NCI-H1105 (cell line): ENCODE measurements at regions not wholly inside any gene's neighbourhood (a gene's known extent, or its start where the extent isn't known, plus 50 kb on each side); places are given as distances from the start of the nearest gene placed in this dataset.
"Not testable (repeated sequence)": the region's sequence is repeated elsewhere in the genome, so short reads cannot be mapped to it uniquely, and the experiment has no call there.

Experiments used
- DNase-seq: peaks from one replicate; lab custom pipeline; 2025; lab: John Stamatoyannopoulos, UW

DNA sequence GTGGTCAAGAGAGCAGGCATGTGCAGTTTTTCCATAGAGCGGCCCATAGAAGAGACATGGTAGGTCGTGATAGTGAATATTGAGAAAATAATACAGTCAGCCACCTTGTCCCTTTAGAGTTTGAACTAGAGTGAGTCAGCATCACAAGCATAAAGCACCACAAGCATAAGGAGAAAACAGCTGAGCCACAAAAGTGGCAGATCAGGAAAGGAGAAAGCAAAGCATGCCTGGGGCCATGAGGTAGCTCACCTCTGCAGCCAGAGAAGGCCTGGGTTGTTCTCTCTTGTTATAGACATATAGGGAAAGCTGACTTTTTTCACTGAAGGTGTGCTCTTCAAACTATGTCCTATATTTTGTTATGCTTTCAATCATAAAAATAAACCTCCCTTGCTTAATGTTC is 879.0 kb downstream of the DSC3 start:
- no peak for DNase-seq

DNA sequence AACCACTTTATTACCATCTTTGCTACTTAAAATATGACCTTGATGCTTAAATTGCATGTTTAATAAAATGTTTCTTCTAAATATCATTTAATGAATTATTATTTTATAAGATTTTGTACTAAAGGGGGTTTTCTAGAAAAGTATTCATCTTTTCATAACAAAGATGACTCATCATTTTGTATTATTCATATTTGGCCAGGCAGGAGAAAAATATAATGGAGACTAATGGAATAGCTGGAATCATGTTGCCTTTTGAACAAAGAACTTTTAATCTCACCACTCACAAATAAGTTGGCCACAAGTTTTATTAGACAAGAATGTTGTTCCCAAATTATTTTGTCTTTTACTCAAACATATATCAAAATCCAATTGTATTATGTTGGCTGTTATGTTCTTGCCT is 882.4 kb downstream of the DSC3 start:
- DNase-seq = no peak

DNA sequence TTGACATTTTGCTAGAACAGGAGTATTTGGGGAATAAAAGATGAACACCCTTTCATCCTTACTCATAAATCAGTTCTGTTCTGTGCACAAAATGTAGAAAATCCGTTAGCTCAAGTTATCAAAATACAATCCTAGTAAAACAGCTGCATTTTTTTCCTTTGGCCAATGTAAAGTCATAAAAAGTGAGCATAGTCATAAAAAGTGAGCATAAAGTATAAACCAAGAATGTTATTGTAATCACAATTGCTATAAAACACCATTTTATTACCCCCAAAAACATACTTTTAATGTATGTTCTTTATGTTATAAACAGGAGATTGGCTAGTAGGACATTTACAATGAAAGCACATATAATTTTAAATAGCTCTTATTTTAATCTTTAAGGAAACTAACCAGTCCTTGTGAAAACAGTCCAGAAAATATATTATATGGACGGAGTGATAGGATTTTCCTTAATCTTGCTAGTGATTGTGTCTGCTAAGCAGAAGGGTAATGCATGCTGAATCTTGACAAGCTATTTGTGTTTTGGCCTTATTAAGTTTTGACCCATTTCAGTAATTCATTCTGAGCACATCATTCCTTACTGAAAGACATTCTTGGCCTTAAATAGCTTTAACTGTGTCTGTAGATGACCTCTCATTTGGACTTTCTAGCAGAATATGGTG is 891.8 kb downstream of the DSC3 start:
- DNase-seq = no peak

DNA sequence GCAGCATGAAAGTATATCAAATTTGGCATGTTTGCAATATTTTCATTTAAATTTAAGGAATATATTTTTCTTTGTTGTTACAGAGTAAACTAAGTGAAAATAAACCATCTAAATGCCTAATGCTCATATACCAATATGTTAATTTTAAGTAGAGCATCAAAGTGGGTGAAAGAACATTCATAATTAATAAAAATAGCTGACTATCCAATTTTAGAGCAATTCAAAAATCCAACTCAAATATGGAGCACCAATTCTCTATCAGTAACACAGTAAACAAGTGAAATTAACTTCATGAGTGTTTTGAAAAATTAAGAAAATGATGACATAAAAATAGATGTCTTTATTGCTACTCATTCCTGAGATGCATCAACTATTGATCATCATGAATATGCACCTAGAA is 893.0 kb downstream of the DSC3 start:
- no peak for DNase-seq

DNA sequence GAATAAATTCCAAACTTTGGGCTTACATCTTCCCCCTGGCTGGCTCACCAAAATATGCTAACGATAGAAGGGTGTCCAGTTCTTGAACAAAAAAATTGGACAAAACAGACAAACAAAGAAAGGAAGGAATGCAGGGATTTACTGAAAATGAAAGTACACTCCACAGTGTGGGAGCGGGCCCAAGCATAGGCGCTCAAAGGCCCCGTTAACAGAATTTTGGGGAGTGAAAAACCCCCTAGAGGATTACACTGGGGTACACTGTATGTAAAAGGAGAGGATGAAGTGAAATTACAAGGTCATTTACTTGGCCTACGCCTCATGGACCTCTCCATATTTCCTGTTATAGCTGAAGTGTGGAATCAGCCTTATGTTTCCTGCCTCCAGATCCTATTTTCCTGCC is 899.7 kb downstream of the DSC3 start:
- no peak for DNase-seq

GRCh38 chr18:30142248-30142647 is 900.3 kb downstream of the DSC3 start:
- DNase-seq = no peak

DNA sequence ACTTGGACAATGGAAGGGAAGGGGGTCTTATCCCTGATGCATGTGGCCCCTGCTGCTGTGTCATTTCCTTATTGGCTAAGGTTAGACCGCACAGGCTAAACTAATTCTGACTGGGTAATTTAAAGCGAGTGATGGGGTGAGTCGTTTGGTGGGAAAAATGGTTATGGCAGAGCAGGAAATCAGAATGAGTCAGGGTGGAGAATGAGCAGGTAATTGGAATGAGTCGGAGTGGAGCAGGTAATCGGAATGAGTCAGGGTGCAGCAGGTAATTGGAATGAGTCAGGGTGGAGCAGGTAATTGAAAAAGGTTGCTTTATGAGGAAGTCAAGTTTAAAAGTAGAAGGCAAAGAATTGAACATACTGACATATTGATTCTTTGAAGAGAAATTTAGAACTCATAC is 901.0 kb downstream of the DSC3 start:
- not testable (repeated sequence) for DNase-seq

DNA sequence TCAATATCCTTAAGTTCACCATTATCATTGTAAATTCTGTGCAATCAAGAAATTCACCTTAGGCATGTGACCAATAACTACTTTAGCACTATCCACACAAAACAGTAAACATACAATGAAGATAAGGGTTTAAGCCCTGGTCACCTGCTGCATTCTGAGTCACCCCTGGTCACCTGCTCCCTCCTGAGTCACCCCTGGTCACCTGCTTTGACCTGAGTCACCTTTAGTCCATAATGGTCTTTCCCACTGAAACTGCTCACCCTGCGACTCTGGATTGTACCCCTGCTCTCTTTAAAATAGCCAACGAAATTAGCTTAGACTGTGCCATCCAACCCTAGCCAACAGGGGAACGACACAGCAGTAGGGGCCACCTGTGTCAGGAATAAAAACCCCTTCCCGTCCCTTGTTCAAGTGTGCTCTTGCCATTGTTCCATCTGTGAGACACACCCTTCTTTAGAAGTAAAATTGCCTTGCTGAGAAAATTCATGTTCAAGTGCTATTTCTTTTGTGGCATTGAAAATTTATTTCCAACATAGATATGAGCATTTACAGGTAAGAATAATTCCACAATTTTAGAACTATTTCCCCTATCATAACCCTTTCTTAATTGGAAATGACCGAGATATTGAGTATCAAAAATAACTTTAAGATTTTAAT is 902.8 kb downstream of the DSC3 start:
- no peak for DNase-seq

DNA sequence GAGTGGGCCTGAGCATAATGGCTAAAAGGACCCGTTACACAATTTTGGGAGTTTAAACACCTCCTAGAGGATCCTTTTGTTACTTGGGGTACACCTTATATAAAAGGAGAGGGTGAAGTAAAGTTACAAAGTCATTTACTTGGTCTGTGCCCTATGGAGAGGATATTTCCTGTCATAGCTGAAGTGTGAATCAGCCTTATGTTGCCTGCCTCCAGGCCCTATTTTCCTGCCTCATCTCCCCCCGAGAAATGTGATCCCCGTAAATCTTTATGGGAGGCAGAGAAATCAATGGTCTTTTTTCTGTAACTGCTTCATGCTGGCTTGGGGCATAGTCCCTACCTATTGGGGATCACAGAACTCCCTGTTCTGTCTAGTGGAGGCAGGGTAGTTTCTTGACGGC is 906.6 kb downstream of the DSC3 start:
- no peak for DNase-seq

GRCh38 chr18:30134020-30134419 is 908.5 kb downstream of the DSC3 start:
- DNase-seq = no peak

- no peak for DNase-seq
Measured at GRCh38 chr18:30132959-30133358, 909.6 kb downstream of the DSC3 start.

DNA sequence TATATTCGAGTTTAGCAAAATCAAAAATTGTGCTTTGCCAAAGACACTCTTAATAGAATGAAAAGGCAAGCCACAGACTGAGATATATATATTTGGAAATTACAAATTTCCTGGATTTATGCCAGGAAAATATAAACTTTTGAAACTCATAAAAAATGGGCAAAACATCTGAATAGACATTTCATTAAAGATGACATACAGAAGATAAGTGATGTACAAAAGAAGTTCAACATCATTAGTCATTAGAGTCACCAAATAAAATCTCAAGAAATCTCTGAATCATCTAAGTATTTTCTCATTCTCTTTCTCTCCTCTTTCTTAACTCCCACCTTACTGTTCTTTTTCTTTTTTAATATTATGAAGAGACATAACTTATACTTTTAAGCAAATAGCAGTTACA is 921.1 kb downstream of the DSC3 start:
- DNase-seq = no peak

DNA sequence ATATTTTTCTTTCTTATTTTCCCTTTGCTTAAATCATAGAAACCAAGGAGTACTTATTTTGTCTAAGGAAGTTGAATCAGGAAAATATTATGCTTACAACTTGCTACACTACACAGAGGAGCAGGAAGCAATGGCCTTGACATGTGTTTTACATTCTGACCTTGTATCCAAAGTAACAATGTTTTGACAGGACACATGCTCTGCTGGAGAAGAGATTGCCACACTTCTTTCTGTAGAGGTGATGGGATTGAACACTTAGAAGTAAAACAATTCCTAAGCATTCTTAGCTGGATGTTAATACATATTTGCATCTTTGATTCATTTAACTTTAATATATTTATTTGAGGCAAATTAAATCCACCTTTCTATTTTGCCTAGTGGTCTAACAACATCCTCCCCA is 929.1 kb downstream of the DSC3 start:
- no peak for DNase-seq

DNA sequence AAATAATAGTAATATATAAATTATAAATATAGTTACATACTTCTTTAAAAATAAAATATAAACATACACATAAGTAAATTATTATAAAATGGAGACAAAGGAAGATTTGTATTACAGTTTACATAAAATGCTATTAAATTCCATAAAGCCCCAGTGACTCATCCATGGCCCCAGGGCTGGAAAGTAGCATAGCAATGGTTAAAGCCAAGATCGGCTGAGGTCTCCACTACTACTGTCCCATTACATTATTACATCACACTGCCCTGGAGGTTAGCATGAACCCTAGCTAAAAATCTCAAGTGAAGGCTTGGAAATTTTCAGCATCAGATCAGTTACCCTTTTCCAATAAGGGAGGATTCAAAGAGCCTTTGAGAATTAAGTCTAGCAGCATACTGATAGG is 936.2 kb downstream of the DSC3 start:
- no peak for DNase-seq

- no peak for DNase-seq
Measured at GRCh38 chr18:30103881-30104280, 938.7 kb downstream of the DSC3 start.

DNA sequence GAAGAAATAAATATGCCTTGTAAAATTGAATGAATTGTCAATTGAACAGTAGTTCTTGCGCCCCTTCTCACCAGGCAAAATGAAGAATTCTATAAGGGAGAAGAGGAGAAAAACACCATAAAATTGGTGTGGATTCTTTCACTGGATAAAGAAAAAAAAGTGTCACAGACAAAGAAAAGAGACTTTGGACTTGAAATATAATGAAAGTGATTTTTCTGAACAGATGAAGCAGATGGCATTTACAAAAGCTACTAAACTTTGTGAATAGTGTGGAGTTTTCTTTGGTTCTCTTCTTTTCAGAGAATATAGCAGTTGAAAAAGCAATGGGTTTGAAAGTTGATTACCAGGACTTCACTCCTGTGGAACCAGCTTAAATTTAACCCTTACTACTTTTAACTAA is 945.7 kb downstream of the DSC3 start:
- no peak for DNase-seq

GRCh38 chr18:30094556-30094955 is 948.0 kb downstream of the DSC3 start:
- no peak for DNase-seq

GRCh38 chr18:30093376-30093775 is 949.2 kb downstream of the DSC3 start:
- DNase-seq = no peak

DNA sequence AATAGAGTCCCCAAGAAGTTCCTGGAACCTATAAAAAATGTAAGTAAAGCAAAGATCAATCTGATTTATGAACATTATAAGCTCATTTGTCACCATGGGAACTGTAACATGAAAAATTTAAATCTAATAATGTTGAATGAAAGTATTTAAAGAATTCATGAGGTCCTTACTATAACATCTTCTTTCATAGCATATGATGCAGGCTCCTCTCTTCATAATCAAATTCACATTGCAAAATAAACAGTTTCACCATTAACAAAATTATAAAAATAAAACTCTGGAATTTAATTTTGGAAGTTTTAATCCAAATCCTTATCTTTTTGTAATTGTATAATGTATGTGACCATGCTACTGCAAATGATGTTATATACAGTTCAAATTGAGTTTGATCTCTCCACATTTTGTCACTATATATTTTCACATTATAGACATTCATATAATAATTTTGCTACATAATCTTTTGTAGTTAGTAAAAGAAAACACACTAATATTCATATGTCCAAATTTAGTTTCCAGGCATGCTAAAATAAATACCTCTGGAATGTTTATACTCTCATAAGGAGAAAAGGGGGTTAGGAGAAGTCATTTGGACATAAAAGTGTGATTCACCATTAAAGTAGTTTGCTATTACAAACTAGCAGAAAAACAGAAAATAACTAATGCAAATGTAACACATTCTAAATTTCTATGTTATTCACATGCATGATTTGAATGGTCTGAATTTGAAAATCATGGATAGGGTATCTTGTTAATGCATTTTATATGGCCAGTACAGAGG is 954.1 kb downstream of the DSC3 start:
- no peak for DNase-seq

- no peak for DNase-seq
Measured at GRCh38 chr18:30086351-30086750, 956.2 kb downstream of the DSC3 start.

DNA sequence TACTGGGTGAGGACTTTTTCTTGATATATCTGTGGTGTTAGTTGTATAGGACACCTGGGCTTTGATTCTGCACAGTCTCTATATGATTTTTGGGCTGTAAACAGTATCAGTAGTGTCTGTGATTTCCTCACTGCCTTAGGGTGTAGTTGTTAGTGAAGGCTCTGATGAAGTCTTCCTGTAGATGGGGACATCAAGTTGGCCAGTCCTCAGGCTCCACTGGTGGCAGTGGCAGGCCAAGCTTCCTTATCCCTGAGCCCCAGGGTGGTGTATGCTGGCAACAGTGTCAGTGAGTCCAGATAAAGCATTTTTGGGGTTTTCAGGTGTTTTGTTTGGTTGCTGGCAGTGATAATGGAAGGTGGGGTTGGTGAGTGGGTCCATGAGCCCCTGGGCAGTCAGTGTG is 961.4 kb downstream of the DSC3 start:
- DNase-seq = no peak

GRCh38 chr18:30072609-30073385 is 969.7 kb downstream of the DSC3 start:
- no peak for DNase-seq

GRCh38 chr18:30066288-30066687 is 976.3 kb downstream of the DSC3 start:
- DNase-seq = no peak
